GM18951 (cell line): ENCODE measurements at regions not wholly inside any gene's neighbourhood (a gene's known extent, or its start where the extent isn't known, plus 50 kb on each side); places are given as distances from the start of the nearest gene placed in this dataset.

Experiments
- POLR2A ChIP-seq: IDR thresholded peaks from 4 replicates; pipeline ENCODE4 v1.6.1; 2011; ENCODE audit warnings: mild to moderate bottlenecking; ENCODE audit not compliant: insufficient read length, insufficient read depth; ENCODE audit errors: extremely low read depth
- in situ Hi-C: fragments of 300-500 bp; cut with MboI; formaldehyde crosslinking; loops from one replicate; pipeline ENCODE4 v1.12.0; 2022; ENCODE audit warnings: low sequenced_read_pairs, mixed read lengths, inconsistent platforms; ENCODE audit not compliant: unreplicated experiment

DNA sequence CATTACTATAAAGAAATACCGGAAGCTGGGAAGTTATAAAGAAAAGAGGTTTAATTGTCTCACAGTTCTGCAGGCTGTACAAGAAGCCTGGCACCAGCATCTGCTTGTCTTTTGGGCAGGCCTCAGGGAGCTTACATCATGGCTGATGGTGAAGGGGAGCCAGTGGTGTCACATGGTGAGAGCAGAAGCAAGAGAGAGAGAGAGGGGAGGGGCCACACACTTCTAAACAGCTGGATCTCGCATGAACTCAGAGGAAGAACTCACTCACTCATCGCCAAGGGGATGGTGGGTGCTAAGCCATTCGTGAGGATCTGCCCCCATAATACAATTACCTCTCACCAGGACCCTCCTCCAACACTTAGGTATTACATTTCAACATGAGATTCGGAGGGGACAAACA lies 51.8 kb upstream of the ANKRD34C start:
- in situ Hi-C loops = no loop called here
- no peak for TF ChIP-seq POLR2A

- in situ Hi-C loops = no loop called here
- TF ChIP-seq POLR2A = no peak
Observed at GRCh38 chr15:79222808-79223207, 59.7 kb upstream of the ANKRD34C start.

GRCh38 chr15:79221696-79222095 lies 60.8 kb upstream of the ANKRD34C start:
- TF ChIP-seq POLR2A = no peak
- in situ Hi-C loops = no loop called here

DNA sequence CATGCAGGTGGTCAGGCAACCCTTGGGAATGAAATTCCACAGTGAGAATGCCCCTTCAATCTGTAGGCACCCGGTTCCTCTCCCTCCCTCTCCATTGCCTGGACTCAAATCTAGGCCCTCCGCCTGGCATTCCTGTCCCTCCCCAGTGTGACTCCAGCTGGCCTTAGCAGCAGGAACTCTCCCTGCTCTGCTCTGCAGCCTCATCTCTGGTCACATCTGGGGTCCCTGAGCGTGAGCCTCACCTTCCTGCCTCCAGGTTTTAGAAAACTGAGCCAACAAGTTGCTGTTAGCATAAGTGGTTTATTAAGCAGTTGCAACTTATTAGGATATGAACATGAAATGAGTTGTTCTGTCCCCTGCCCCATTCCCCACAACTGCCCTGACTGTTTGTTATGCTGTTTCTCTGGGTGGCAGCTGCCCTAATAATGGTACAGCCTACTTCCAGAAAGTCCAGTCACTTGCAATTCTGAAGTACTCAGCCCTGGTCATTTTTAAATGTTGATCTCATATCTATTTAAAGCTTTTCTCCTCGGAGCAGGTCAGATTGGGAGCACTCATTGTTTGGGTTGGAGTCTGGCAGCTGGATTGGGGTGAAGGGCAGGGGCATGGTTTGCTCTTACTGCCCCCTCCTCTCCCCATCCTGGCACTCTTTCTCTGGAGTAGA lies 63.0 kb upstream of the ANKRD34C start:
- in situ Hi-C loops = no loop called here
- no peak for TF ChIP-seq POLR2A

DNA sequence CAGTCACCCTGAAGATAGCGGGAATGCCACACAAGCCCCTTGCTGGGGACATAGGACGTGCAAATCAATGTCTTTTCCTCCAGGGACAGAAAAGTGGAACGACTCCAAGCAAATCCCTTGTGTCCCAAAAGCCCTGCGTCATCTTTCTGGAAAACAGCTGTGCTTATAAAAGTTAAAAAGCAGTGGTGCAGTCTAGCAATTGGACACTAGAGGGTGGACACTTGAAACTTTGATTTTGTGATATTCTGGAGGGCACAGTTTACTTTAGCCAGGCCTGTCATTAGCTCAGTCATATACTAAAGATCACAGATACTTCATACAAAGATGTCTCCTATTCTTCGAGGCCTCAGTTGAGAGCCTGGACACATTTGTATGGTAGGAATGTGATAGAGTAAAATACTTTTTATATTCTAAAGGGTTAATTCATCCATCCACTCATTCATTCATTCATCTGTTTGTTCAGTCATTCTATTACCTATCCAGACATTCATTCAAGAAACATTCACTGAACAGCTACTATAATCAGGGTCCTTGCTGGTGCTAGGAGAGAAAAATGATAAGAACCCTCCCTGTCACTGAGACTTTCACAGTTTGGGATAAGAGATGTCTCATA lies 63.8 kb upstream of the ANKRD34C start:
- in situ Hi-C loops = no loop called here
- no peak for TF ChIP-seq POLR2A

- in situ Hi-C loops = no loop called here
- TF ChIP-seq POLR2A = no peak
Observed at GRCh38 chr15:79213650-79214049, 68.9 kb upstream of the ANKRD34C start.

- TF ChIP-seq POLR2A = no peak
- in situ Hi-C loops = no loop called here
Observed at GRCh38 chr15:79212589-79213157, 69.8 kb upstream of the ANKRD34C start.

DNA sequence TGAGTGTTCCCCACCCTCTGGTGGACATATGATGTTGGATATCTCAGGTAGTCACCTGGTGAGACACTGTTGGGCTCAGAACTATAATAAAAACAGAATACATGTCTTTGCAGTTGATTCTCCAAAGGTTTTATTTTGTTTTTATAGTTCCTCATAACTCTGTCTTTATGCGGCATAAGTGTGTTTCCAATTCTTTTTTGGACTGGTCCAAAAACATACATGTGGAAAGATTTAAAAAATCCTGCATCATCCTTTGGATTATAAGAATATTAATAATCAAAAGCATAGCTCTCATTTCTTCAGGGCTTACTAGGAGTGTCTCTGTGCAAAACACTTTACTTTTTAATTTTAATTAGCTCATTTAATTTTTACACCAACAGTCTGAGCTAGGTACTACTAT lies 71.0 kb upstream of the ANKRD34C start:
- no peak for TF ChIP-seq POLR2A
- in situ Hi-C loops = no loop called here

DNA sequence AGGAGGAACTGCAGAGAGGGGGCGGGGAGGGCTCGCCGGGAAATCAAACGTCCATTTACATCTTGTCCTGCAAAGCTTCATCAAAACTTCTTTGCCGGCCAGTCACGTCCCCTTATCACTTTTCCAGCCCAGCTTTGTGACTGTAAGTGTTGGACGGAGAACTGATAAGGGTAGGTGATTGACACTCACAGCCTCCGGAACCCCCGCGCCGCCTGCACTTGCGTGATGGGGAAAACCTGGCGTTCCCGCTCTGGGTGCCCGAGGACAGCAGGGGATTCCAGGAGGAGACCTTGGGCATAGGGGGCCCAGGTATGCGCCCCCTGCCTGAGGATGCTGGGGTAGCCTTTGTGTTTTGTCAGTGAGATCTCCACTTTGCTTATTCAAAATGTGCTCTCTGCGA lies 72.8 kb upstream of the ANKRD34C start:
- in situ Hi-C loops = no loop called here

DNA sequence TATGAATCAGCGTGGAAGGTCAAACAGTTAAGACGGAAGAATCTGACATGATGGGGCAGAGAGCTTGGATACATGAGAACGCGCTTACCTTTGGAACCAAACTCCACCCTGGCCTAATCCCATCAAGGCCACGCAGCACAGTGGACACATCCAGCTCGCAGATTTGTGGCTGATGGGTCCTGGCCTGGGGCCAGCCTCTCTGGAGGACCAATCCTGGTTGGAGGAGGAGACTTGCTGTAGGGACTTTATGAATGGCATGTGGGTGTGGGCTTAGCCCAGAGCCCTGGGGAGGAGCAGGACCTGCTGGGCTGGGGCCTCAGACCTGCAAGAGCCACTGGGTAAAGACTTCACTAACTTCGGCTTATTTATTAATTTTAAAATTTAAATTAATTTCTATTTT lies 73.4 kb upstream of the ANKRD34C start:
- TF ChIP-seq POLR2A = no peak
- in situ Hi-C loops = no loop called here

More for the DNA sequence above, 72.8 kb upstream of the ANKRD34C start:
- TF ChIP-seq POLR2A = no peak

GRCh38 chr15:79208179-79208578 lies 74.3 kb upstream of the ANKRD34C start:
- no peak for TF ChIP-seq POLR2A
- in situ Hi-C loops = no loop called here

DNA sequence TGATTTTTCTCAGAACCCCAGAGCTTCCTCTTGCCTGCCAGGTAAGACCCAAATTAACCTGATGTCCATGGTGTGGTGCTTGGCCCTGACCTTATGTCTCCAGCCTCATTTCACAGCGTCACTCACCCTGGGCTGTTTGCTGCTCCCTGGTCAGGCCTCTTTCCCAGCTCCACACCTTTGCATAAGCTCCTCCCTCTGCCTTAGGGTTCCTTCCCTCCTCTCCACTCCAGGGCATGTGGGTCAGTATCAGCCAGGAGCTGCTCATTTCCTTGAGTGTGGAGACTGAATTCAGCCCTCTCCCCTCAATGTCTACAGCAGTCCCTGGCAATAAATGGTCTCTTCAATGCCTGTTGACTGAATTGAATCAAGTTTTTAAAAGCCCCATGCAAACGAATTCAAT lies 75.6 kb upstream of the ANKRD34C start:
- in situ Hi-C loops = no loop called here
- no peak for TF ChIP-seq POLR2A

- no peak for TF ChIP-seq POLR2A
- in situ Hi-C loops = no loop called here
Observed at GRCh38 chr15:79204886-79205675, 77.4 kb upstream of the ANKRD34C start.

DNA sequence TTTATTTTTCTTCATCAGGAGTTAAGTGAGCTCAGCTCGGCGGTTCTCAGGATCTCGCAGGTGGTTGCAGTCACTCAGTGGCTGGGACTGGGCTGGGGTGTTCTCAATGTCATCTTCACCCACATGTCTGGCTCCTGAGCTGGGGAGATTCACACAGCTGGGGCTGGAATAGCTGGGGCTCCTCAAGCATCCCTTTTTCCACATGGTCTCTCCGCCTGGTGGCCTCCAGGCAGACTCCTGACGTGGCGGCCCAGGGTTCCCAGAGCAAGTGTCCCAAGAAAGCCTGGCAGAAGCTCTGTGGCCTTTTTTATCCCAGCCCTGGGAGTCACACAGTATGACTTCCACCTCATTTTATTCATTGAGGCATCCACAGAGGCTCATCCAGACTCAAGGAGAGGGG lies 84.1 kb upstream of the ANKRD34C start:
- in situ Hi-C loops = loop anchor here (25.0 kb wide), 1 partner anchor 286 kb away; no protein-coding TSS in a partner anchor
- TF ChIP-seq POLR2A = no peak

DNA sequence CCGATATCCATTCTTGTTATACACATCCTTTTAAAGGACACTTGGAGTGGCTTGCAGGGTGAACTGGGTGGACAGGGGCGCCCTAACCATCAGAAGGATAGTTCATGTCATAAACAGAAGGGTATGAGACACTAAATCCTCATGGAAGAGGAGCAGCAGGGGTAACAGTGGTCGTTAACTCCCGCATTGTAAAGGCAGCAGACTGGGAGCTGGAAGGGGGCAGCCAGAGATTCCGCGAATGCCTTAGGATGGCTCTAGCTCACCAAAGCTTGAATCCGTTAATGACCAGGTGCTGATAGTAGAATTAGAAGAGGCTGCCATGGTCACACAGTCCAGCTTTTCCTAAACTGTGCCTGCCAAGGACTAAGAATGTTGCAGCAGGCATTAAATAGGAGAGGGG lies 85.2 kb upstream of the ANKRD34C start:
- in situ Hi-C loops = loop anchor here (25.0 kb wide), 1 partner anchor 285 kb away; no protein-coding TSS in a partner anchor
- TF ChIP-seq POLR2A = no peak
